ENCODE measurements at regions not wholly inside any gene's neighbourhood (a gene's known extent, or its start where the extent isn't known, plus 50 kb on each side); places are given as distances from the start of the nearest gene placed in this dataset.

DNA sequence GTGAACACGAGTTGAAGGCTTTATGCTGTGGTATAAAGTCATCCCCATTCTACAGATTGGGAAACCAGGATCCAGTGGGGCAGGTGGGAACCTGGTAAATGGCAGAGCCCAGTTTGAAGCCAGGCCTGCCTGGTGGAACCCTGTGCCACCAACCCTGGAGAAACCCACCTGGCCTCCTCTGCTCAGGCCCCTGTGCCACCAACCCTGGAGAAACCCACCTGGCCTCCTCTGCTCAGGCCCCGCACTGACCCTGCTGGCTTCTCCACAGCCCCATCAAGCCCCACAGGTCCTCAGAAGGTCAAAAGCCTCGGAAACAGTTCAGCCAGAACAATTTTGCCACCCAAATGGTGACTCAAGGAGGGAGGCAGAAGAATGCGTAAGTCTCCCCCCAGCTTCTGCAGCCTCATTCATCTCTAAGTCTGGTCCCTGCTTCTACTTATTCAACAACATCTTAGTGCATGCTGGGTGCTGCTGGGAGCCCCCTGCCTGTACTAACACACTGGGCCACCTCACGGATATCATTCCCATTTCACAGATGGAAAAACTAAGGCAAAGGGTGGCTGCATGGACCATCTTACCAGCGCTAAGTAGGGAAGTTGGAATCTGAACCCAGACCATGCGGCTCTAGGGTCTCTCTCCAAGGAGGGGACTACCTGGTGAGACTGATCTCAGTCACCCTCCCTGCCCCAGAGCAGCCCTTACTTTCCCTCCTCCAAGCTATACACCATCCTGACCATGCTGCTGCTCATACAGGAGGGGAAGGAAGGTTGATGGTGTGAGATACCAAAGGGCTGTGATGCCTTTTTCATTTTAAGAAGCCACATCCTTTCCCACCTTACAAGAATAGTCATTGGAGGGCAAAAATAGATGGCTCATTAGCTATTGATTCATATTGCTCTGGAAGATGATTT, 93.7 kb upstream of the ID2 start:
- Mint-ChIP-seq H3K4me3 (no peak overlapping the region), H3K27me3 (ENCODE audit: low read depth) (peaks cover 5% of the 10 kb centered on the region), H3K36me3 (ENCODE audit: low read depth) (no peaks in the 10 kb centered on the region), H3K4me1 (peaks cover 22% of the 10 kb centered on the region), H3K27ac (peak overlapping the region in 2 of 3 experiments; percentile 39 to 69), H3K9me3 (no peaks in the 10 kb centered on the region)
- TF ChIP-seq, protein P1, sequence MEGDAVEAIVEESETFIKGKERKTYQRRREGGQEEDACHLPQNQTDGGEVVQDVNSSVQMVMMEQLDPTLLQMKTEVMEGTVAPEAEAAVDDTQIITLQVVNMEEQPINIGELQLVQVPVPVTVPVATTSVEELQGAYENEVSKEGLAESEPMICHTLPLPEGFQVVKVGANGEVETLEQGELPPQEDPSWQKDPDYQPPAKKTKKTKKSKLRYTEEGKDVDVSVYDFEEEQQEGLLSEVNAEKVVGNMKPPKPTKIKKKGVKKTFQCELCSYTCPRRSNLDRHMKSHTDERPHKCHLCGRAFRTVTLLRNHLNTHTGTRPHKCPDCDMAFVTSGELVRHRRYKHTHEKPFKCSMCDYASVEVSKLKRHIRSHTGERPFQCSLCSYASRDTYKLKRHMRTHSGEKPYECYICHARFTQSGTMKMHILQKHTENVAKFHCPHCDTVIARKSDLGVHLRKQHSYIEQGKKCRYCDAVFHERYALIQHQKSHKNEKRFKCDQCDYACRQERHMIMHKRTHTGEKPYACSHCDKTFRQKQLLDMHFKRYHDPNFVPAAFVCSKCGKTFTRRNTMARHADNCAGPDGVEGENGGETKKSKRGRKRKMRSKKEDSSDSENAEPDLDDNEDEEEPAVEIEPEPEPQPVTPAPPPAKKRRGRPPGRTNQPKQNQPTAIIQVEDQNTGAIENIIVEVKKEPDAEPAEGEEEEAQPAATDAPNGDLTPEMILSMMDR (IDR thresholded peaks at IDR 0.05; ENCODE audit: unreplicated experiment in 3 of 3), result no peak

DNA sequence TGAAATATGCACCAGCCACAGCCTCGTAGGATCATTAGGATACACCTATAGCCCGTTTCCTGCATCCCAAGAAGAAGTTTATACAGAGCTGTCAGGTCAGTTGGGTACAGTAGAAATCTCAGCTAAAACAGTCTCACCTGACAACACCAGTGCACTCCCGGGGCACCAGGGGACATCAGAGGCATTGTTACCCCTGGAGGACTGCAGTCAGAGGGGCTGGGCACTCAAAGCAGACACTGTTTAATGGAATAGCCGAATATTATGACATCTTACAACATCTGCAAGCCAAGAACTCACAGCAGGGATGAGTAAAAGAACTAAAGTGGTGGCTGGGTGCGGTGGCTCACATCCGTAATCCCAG, 93.0 kb upstream of the ID2 start:
- Mint-ChIP-seq H3K4me1 (peaks cover 26% of the 10 kb centered on the region), H3K27me3 (ENCODE audit: low read depth) (peaks cover 5% of the 10 kb centered on the region), H3K4me3 (no peak overlapping the region), H3K9me3 (no peaks in the 10 kb centered on the region), H3K36me3 (ENCODE audit: low read depth) (no peaks in the 10 kb centered on the region), H3K27ac (no peak overlapping the region)
- TF ChIP-seq, protein P1 (IDR thresholded peaks at IDR 0.05; ENCODE audit: unreplicated experiment in 3 of 3), result no peak

DNA sequence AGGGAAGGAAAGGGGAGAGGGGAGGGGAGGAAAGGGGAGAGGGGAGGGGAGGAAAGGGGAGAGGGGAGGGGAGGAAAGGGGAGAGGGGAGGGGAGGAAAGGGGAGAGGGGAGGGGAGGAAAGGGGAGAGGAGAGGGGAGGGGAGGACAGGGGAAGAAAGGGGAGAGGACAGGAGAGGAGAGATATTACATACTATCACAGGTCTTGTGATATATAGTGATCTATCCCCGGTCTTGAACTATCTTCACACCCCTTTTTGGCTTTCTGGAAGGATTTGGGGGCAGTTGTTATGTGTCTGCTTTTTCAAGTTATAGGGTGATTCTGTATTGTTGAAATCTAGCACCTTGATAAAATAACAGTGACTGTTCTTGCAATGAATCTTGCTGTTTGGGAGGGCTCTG, 92.1 kb upstream of the ID2 start:
- Mint-ChIP-seq H3K4me1 (peaks cover 28% of the 10 kb centered on the region), H3K4me3 (no peak overlapping the region), H3K27ac (peak overlapping the region in 1 of 3 experiments; percentile 14), H3K27me3 (ENCODE audit: low read depth) (peaks cover 5% of the 10 kb centered on the region), H3K36me3 (ENCODE audit: low read depth) (no peaks in the 10 kb centered on the region), H3K9me3 (no peaks in the 10 kb centered on the region)
- TF ChIP-seq, protein P1 (IDR thresholded peaks at IDR 0.05; ENCODE audit: unreplicated experiment in 3 of 3), result no peak

DNA sequence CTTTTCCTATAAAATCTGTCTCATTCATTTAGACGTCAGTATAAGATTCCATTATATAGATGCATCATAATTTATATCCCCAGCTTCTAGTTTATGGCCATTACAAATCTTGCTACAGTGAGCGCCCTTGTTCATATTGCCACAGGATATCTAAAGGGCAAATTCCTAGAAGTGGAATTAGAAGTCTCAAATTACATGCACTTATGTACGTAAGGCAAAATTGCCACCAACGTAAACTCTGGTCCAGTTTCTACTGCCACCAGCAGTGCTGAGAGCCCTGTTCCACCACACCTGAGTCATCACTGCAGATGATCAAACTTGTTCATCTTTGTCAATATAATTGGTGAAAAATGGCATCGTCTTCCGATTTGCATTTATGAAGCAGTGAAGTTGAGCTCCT, 90.9 kb upstream of the ID2 start:
- Mint-ChIP-seq H3K36me3 (ENCODE audit: low read depth) (no peaks in the 10 kb centered on the region), H3K4me1 (peaks cover 38% of the 10 kb centered on the region), H3K9me3 (no peaks in the 10 kb centered on the region), H3K4me3 (no peak overlapping the region), H3K27me3 (ENCODE audit: low read depth) (peaks cover 5% of the 10 kb centered on the region), H3K27ac (peak overlapping the region in 1 of 3 experiments; percentile 4)
- TF ChIP-seq, protein P1 (IDR thresholded peaks at IDR 0.05; ENCODE audit: unreplicated experiment in 3 of 3), result no peak

DNA sequence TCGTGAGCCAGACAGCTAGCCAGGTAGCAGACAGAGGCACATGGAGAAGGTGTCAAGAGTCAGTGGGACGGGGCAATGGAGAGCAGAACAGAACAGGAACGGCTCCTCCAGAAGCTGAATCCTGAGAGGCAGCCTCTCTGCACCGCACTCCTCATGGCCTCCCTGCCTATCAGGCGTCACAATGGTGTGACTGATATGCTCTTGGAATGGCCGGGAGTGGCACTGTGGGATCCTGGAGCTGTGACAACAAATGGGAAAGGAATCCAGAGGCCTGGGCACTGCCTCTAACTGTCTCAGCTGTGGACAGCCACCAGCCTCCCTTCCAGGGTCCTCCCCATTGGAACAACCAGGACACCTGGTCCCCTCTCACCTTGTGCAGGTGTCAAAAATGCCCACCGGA, 89.1 kb upstream of the ID2 start:
- H3K27ac Mint-ChIP-seq, result no peak overlapping the region
- TF ChIP-seq, protein P1 (IDR thresholded peaks at IDR 0.05; ENCODE audit: unreplicated experiment in 3 of 3), result no peak
- H3K36me3 Mint-ChIP-seq (ENCODE audit: low read depth), result peaks cover 5% of the 10 kb centered on the region
- H3K27me3 Mint-ChIP-seq (ENCODE audit: low read depth), result no peaks in the 10 kb centered on the region
- no peaks in the 10 kb centered on the region for H3K9me3 Mint-ChIP-seq
- H3K4me3 Mint-ChIP-seq, result no peak overlapping the region
- H3K4me1 Mint-ChIP-seq, result peaks cover 27% of the 10 kb centered on the region

DNA sequence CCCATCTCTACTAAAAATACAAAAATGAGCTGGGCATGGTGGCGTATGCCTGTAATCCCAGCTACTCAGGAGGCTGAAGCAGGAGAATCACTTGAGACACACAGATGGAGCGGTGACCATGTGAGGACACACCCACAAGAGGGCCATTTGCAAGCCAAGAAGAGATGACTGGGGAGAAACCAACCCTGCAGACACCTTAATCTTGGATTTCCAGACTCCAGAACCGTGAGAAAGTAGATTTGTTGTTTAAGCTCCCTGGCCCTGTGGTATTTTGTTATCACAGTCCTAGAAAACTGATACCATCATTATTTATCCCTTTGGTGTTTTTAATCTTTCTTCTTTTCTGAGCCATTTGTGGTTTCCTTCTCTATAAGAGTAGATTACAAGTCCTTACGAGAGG, 88.6 kb upstream of the ID2 start:
- peaks cover 27% of the 10 kb centered on the region for H3K4me1 Mint-ChIP-seq
- no peaks in the 10 kb centered on the region for H3K9me3 Mint-ChIP-seq
- peaks cover 5% of the 10 kb centered on the region for H3K36me3 Mint-ChIP-seq (ENCODE audit: low read depth)
- no peak overlapping the region for H3K4me3 Mint-ChIP-seq
- TF ChIP-seq, protein P1 (IDR thresholded peaks at IDR 0.05; ENCODE audit: unreplicated experiment in 3 of 3), result no peak
- peak overlapping the region in 1 of 3 experiments; percentile 12 for H3K27ac Mint-ChIP-seq
- H3K27me3 Mint-ChIP-seq (ENCODE audit: low read depth), result no peaks in the 10 kb centered on the region

Data from nephron (organoid).